IMR-90 (cell line): ENCODE measurements at regions not wholly inside any gene's neighbourhood (a gene's known extent, or its start where the extent isn't known, plus 50 kb on each side); places are given as distances from the start of the nearest gene placed in this dataset.

Experiments used
- BHLHE40 ChIP-seq: fragments of 150-350 bp; IDR thresholded peaks from 2 replicates; pipeline ENCODE4 v1.6.1; 2016; ENCODE audit warnings: mild to moderate bottlenecking, low read depth, low read length
- FOS ChIP-seq: fragments of 150-350 bp; IDR thresholded peaks from 2 replicates; pipeline ENCODE4 v1.6.1; 2016; ENCODE audit warnings: low read depth, low read length
- NFE2L2 ChIP-seq: fragments of 150-350 bp; IDR thresholded peaks from 2 replicates; pipeline ENCODE4 v1.6.1; 2016; ENCODE audit warnings: low read depth, mild to moderate bottlenecking, low read length
- POLR2A ChIP-seq: IDR thresholded peaks from 2 replicates; pipeline ENCODE4 v1.6.1; 2012; ENCODE audit warnings: mild to moderate bottlenecking, low read depth, low read length
- RAD21 ChIP-seq: IDR thresholded peaks from 2 replicates; pipeline ENCODE4 v1.6.1; 2012; ENCODE audit warnings: low read length, improper control_type of control experiment
- SMC3 ChIP-seq: fragments of 150-350 bp; IDR thresholded peaks from 2 replicates; pipeline ENCODE4 v1.6.1; 2016; ENCODE audit warnings: low read depth, mild to moderate bottlenecking, antibody characterized with exemption, low read length, moderate library complexity
- TF ChIP-seq, protein P1 (sequence below): conservative IDR thresholded peaks from 2 replicates; pipeline ENCODE4 v1.5.1; 2012; ENCODE audit warnings: mild to moderate bottlenecking, low read depth, low read length, improper control_type of control experiment
- TF ChIP-seq, protein P2 (sequence below): fragments of 150-350 bp; IDR thresholded peaks from 2 replicates; pipeline ENCODE4 v1.6.1; 2017; ENCODE audit warnings: mild to moderate bottlenecking, antibody characterized with exemption, low read length, low read depth

DNA sequence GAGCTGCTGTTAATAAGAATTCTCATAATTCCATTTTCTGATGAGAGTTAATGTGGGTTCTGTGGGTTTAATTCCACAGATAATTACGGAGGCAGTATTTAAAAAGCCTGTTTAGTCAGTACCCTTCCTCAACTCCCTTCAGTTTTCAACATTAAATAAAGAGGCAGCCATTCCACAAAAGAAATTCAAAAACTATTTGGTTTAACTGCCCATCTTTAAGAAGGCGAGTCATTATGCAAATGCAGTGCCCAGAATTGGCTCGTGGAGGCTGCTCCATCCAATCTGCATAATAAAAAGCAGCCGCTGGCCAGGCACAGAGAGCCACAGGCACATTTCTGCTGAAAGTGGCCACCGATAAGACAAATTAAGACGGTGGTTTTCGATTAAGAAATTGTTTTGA lies 194.4 kb upstream of the TOX3 start:
- no peak for TF ChIP-seq POLR2A
- TF ChIP-seq, protein P1, sequence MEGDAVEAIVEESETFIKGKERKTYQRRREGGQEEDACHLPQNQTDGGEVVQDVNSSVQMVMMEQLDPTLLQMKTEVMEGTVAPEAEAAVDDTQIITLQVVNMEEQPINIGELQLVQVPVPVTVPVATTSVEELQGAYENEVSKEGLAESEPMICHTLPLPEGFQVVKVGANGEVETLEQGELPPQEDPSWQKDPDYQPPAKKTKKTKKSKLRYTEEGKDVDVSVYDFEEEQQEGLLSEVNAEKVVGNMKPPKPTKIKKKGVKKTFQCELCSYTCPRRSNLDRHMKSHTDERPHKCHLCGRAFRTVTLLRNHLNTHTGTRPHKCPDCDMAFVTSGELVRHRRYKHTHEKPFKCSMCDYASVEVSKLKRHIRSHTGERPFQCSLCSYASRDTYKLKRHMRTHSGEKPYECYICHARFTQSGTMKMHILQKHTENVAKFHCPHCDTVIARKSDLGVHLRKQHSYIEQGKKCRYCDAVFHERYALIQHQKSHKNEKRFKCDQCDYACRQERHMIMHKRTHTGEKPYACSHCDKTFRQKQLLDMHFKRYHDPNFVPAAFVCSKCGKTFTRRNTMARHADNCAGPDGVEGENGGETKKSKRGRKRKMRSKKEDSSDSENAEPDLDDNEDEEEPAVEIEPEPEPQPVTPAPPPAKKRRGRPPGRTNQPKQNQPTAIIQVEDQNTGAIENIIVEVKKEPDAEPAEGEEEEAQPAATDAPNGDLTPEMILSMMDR = no peak
- no peak for TF ChIP-seq RAD21
- TF ChIP-seq BHLHE40 = no peak
- TF ChIP-seq SMC3 = no peak
- TF ChIP-seq NFE2L2 = no peak
- TF ChIP-seq, protein P2, sequence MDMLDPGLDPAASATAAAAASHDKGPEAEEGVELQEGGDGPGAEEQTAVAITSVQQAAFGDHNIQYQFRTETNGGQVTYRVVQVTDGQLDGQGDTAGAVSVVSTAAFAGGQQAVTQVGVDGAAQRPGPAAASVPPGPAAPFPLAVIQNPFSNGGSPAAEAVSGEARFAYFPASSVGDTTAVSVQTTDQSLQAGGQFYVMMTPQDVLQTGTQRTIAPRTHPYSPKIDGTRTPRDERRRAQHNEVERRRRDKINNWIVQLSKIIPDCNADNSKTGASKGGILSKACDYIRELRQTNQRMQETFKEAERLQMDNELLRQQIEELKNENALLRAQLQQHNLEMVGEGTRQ = no peak
- no peak for TF ChIP-seq FOS
